SU-DHL-6 (cell line): ENCODE measurements at regions not wholly inside any gene's neighbourhood (a gene's known extent, or its start where the extent isn't known, plus 50 kb on each side); places are given as distances from the start of the nearest gene placed in this dataset.

Experiments used
- CTCF ChIP-seq: fragments of 200-600 bp; sonication (generic); IDR thresholded peaks from one replicate; pipeline ENCODE4 v1.5.1; 2017; ENCODE audit warnings: antibody characterized with exemption, mild to moderate bottlenecking, low read length, moderate library complexity; ENCODE audit not compliant: insufficient read depth, poor library complexity, severe bottlenecking
- EZH2phosphoT487 ChIP-seq: fragments of 200-600 bp; sonication (generic), shearing (Covaris generic); conservative IDR thresholded peaks from 2 replicates; pipeline ENCODE4 v1.6.1; 2018; ENCODE audit warnings: mild to moderate bottlenecking, antibody characterized with exemption, low read length, moderate library complexity, mixed read lengths

DNA sequence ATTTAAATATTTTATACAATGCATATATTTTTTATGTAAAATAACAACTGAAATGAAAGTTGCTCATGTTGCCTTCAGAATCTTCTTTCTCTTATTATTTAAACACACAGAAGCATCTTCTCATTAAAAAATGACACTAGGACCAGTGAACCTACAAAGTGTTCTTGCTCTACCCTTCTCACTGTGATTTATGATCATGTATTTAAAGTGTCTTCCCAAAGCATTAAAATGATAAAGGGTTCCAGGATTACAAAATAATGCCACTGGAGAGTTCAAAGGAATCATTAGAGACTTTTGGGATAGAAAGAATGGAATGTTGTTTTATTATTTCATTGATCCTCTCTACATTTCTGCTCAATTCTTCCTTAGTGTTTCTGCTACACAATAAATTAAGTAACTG, 643.6 kb upstream of the SLITRK1 start:
- TF ChIP-seq CTCF (no peak), EZH2phosphoT487 (no peak)
